ENCODE measurements at regions not wholly inside any gene's neighbourhood (a gene's known extent, or its start where the extent isn't known, plus 50 kb on each side); places are given as distances from the start of the nearest gene placed in this dataset.
"Not testable (repeated sequence)": the region's sequence is repeated elsewhere in the genome, so short reads cannot be mapped to it uniquely, and the experiment has no call there.

DNA sequence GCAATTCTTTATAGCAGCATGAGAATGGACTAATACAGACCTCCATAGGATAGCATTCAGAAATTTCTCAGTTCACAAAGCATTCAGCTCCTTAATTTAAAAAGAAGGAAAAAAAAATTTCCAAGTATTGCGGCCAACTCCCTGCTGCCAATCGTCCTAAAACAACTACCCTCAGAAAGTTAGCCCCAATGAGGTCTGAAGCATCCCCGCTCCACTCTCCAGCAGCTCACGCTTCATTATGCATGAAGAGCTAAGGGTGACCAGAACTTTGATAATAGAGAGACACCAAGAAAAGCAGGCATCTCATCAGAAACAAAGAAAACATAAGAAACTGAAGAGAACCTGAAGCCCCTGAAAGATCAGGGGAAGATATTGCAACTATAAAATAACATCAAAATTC, 172.8 kb upstream of the NUDT4 start:
- DNase-seq (ENCODE audit: low spot score), result no peak

DNA sequence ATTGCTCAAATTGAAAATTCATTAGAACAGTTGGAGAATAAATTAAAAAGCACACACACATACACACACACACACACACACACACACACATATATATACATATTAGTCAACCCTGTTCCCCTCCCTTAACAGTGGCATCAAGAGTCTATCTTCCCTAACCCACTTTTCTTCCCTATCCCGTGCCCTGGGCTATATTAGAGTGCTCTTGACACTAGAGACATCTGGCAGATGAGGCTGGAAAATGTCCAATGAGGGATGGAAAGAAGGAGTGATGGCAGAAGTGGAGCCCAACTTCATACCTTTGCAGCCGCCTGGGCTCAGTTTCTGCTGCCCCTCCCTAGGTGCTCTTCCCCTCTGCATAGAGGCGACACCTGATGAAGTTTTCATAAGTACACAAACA, 172.4 kb upstream of the NUDT4 start:
- no peak for DNase-seq (ENCODE audit: low spot score)

DNA sequence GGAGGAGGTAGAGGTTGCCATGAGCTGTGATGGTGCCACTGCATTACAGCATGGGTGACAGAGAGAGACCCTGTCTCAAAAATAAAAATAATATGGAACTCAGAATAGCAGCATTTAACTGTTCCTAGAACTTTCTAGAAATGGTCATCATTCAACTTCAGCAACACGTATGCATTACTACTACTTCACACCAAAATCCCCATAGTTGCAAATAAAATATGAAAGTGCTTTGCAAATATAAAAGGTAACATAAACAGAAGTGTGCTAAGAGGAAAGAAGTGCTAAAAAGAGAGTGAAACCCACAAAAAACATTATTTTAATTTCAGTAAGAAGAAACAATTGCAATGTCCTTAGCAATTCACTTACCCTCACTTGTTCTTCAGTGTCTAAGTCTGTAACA, 169.7 kb upstream of the NUDT4 start:
- DNase-seq (ENCODE audit: low spot score), result no peak

DNA sequence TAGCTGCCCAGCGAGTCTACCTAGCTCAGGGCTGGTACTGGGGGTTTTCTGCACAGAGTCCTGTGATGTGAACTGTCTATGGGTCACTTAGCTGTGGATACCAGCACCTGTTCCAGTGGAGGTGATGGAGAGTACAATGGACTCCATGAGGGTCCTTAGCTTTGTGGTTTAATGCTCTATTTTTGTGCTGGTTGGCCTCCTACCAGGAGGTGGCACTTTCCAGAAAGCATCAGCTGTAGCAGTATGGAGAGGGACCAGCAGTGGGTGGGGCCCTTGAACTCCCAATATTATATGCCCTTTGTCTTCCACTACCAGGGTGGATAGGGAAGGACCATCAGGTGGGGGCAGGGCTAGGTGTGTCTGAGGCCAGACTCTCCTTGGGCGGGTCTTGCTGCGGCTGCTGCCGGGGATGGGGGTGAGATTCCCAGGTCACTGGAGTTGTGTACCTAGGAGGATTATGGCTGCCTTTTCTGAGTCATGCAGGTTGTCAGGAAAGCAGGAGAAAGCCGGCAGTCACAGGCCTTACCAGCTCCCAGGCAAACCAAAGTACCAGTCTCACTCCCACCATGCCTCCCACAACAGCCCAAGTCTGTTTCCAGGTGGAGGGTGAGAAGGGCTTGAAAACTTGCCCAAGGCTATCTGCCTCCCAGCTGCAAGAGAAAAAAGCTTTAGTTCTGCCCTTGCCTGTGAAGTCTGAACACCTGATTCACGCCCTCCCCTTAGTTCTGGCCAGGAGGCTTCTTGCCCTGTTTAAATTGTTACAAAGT, 163.0 kb upstream of the NUDT4 start:
- peak; percentile 74 for DNase-seq (ENCODE audit: low spot score)

DNA sequence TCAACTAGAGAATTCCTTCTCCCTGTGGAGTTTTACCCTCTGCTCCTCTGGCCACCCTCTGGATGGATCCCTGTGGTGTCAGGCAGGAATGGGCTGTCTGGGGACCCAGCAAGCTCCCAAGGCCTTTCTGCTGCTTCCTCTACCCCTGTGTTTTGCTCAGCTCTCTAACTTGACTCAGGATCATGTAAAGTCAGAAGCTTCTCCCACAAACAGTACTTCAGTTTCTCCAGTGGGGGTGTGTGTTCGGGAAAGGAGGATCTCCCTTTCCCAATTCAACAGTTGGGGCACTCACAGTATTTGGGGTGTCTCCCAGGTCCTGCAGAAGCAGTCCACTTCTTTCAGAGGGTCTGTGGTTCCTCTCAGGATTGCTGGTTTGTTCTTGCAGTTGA, 162.4 kb upstream of the NUDT4 start:
- no peak for DNase-seq (ENCODE audit: low spot score)

DNA sequence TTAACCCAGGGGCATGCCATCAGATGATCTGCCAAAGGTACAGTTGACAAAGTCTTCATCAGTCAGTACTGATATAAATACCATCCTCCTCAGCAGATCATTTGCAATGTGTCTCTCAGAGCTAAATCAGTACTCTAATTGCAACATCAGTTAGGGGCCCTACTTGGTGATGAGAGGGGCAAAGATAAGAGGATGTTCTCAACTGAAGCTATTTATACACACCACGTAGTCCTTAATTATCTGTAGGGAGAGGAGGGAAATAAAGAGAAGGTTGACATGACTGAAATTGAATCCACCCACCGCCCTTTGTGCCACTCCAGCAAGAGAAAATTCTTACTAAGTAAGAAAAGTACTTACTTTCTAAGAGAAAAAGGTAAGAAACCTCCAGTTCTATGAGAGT, 157.8 kb upstream of the NUDT4 start:
- no peak for DNase-seq (ENCODE audit: low spot score)

DNA sequence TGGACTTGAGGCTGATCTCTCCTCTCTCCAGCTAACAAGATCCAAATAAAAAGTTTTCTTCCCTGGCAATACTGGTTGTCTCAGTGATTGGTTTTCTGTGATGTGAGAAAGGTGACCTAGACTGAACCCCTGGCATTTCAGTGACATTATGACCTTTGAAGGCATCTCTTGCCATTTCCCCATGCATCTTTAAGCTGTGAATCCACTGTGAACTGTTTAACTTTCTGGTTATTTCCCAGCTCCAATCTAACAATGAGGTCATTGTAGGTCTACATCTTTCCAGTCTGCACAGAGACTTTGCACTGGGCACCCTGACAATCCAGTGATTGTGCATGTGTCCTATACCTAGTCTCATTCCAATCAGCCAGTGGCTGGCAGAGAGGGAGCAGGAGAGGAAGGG, 155.9 kb upstream of the NUDT4 start:
- DNase-seq (ENCODE audit: low spot score), result no peak

DNA sequence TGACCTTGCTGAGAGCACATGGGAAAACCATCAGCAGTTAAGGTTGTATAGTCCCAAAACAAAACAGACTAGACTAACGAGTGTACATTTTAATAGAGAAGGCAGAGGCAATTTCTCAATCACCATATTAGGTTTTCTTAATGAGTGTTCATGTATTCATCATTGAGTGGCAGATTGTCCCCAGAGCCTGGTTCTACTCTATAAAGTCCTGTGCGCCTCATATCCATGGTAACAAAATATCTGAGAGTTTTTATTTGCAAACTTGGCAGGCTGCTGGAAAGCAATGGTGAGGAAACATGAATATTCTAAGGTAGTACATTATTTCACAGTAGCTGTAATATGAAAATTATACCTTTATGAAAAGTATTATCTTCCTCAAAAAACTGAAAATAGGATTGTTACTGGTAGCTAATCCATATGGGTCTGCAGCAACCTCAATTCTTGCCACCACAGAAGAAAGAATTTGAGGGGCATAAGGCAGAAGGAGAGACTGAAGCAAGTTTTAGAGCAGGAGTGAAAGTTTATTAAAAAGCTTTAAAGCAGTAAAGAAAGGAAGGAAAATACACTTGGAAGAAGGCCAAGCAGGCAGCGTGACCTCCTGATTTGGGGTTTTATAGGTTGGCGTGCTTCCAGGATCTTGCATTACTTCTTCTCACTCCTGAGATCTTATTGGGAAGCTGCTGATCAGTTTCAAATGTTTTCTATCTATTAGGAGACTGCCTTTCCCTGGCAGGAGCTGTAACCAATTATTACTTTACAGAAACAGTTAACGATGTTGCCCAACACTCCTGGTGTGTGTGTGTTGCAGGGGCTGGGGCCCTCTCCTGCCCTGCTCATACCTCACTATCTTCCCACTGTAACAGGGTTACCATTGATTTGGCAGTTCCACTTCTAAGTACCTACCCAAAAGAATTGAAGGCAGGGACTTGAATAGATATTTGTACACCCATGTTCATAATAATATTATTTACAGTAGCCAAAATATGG, 154.0 kb upstream of the NUDT4 start:
- peak; percentile 85 for DNase-seq (ENCODE audit: low spot score)

DNA sequence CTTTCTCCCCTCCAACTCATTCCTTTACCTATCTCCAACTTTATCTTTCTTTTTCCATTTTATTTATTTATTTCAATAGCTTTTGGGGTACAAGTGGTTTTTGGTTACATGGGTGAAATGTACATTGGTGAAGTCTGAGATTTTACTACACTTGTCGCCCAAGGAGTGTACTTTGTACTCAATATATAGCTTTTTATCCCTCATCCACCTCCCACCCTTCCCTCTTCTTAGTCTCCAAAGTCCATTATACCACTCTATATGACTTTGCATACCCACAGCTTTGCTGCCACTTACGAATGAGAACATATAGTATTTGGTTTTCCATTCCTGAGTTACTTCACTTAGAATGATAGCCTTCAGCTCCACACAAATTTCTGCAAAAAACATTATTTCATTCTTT, 152.6 kb upstream of the NUDT4 start:
- DNase-seq (ENCODE audit: low spot score), result no peak

DNA sequence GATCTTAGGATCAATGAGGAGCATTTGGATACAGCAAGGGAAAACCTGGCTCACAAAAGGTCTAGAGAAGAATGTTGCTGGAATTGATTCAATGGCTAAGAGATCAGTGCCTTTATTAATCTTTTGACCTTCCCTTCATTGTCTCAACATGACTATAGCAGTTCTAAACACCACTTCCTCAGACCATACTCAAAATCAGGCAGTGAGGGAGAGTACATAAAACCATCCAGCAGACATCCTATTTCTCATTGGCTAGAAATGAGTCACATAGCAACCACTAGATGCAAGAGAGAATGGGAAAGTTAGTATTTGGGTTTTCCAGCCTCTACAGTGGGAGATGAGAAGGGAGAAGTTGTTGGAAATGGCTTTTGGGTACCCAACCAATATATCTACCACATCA, 151.4 kb upstream of the NUDT4 start:
- DNase-seq (ENCODE audit: low spot score), result no peak

DNA sequence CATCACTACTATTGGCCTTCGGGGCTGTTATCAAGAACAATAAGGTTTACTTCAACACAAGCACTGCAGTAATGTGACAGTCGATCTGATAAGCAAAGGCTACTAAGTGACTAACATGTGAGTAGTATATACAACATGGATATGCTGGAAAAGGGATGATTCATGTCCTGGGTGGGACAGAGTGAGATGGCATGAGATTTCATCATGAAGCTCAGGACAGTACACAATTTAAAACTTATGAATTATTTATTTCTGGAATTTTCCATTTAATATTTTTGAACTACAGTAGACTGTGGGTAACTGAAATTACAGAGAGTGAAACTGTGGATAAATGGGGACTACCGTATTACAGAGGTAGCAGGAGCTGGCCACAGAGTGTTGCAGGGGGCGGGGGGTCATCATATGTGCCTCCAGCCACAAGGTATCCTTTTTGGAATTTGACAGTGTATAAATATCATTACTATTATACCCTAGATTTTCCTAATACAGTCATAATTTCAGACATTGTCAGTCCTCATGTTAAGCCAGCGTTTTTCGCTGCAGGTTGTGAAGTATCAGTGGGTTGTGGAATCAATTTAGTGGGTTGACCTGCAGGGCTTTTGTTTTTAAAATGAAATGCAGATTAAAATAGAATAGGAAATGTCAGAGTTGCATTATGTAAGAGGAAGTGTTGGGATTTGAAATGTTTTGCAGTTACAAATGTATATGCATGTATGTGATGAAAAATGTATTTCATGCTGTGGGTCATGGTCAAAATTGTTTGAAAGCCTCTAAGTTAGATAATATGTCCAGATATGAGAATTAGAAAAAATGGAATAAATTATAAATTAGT, 148.0 kb upstream of the NUDT4 start:
- peak; percentile 62 for DNase-seq (ENCODE audit: low spot score)

DNA sequence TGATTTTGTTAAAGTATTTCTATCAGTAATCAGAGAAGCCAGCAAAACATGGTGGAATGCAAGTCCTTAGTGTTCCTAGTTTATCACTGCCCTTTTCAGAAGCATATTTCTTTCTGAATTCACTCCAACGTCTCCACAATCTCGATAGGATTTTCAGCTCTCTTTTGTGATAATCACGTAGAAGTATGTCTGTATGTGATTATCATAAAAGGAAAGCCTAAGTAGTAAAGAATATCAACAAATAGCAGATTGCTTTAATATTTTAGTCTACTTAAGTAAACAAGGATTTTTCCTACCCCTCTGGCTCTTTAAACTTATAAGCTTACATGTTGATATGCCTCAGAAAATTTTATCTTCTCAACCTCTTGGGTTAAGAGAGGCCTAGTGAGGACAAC, 147.4 kb upstream of the NUDT4 start:
- DNase-seq (ENCODE audit: low spot score), result no peak

DNA sequence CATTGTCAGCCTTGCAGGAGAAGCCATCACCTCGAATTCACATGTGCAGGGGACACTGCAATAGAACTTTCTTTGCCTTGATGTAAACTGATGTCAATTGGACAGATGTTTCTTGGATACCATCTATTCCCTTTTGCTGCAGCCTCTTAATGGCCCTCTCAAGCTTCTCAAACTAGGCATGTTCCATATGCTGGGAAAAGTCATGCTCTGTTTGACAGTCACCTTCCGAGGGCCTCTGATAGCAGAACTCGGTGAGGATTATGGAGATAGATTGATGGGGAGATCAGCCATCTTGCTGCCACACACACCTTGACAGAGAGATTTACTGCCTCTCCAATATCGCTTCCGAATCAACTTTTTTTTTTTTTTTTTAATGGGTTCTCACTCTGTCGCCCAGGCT, 145.8 kb upstream of the NUDT4 start:
- DNase-seq (ENCODE audit: low spot score), result no peak

DNA sequence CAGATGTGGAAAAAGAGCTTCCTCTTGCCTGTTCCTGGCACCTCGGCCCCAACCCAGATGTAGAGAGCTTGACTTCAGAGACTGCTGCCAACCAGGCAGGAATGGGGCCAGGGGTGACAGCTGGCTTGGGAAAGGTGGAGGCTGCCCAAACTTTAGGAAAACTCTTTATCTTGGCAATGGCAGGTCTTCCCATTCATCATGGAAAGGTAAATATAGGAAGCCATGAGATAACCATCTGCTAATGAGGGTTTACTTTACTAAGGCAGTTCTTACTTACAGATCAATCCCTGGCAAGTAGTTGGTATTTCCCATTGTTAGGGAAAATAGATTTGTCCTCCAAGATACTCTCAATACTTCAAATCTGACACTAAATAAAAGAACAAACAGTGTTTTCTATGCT, 143.1 kb upstream of the NUDT4 start:
- DNase-seq (ENCODE audit: low spot score), result peak; percentile 43

DNA sequence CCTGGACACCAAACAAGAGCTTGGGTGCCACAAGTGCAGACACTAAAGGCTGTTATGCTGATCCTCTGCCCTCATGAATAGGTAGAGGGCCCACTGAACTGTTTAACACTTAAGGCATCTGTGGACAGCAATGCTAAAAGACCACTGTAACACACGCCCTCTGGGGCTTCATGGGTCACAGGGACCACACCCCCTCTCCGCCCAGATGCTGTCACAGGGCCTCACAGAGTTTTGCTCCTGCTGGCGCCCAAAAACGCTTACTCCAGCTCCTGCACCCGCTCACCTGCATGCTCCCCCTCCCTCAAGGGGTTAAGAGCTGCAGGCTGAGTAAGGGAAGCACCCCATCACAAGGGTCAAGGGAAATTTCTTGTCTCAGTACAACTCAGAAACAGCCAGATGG, 141.8 kb upstream of the NUDT4 start:
- no peak for DNase-seq (ENCODE audit: low spot score)

DNA sequence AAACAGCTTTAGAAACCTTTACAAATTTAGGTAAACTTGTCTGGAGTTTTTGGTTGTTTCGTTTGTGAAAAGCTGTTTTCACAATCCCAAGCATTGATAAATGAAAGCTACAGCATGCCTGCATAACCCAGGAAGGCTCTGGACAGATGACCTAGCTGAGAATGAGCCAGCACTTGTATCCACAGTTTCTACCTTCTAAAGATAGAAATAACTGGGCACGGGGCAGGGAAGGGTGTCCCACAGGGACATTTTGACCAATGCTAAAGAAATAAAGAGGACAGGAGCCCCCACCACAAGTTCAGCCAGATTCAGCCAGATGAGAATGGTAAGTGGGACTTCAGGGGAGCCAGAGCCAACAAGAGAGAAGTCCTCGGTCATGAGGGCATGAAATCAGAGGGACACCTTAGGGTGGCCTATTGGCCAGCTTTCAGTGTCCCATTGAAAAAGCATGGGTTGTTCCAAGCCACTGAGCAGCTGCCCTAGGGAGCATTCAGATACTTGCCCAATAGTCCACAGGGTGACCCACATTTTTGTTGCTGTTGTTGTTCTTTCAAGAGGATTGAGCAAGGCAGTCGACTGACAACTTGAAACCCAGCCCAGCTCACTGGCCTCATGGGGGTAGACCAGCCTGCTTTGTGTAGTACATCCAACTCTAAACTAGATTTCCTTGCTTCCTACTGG, 140.3 kb upstream of the NUDT4 start:
- no peak for DNase-seq (ENCODE audit: low spot score)

DNA sequence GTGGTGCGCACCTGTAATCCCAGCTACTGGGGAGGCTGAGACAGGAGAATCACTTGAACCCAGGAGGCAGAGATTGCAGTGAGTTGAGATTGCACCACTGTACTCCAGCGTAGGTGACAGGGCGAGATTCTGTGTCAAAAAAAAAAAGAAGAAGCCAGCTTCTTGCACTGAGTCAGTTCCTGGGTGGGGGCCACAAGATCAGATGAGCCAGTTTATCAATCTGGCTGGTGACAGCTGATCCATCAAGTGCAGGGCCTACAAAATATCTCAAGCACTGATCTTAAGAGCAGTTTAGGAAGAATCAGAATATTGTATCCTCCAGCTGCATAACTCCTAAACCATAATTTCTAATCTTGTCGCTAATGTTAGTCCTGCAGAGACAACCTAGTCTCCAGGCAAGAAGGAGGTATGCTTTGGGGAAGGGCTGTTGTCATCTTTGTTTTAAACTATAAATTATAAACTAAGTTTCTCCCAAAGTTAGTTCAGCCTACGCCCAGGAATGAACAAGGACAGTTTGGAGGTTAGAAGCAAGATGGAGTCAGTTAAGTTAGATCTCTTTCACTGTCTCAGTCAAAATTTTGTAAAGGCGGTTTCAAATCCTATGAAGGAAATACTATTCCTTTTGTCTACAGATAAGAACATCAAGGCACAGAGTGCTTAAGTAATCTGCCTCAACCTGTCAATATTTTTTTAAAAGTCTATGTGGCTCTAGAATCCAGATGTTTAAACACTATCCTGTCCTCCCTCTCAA, 139.0 kb upstream of the NUDT4 start:
- not testable (repeated sequence) for DNase-seq (ENCODE audit: low spot score)

DNA sequence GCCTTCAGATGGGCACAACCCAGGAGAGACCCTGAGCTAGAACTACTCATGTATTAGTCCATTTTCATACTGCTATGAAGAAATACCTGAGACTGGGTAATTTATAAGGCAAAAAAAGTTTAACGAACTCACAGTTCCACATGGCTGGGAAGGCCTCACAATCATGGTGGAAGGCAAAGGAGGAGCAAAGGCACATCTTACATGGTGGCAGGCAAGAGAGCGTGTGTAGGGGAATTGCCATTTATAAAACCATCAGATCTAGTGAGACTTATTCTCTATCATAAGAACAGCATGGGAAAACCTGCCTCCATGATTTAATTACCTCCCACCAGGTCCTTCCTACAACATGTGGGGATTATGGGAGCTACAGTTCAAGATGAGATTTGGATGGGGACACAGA, 137.9 kb upstream of the NUDT4 start:
- DNase-seq (ENCODE audit: low spot score), result not testable (repeated sequence)

DNA sequence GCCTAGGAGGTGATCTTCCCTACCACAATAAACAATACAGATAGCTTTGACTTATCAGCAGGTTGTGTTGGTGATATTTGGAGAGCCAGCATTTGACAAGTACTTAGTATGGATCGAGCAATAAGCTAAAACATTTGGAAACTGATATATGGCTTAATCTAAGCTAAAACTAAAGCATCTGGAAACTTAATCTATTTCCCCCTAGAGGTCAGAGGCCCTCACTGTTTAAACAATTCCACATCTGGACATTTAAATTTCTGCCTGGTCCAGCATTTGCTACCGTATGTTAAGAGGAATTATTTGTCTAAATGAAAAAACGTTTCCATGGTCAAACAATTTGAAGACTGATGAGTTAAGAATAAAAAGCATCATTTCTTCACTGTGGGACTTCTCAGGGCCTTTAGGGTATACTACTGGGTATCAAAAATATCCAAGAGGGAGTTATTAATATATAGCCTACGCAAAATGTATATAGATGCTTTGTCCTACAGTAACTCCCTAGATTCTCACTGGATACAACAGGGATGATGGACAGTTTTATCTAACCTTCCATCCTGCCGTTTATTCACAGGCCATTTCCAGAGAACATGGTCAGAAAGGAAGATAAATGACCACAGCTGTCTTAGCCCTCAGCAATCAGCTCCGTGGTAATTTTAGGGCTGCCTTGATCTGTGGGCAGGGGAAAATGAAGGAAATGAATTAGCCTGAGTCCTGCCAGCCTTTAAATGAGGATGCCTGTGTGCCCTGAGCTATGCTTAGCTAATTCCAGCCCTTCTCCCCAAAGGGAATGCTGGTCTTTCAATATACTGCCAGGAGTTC, 135.4 kb upstream of the NUDT4 start:
- DNase-seq (ENCODE audit: low spot score), result no peak

DNA sequence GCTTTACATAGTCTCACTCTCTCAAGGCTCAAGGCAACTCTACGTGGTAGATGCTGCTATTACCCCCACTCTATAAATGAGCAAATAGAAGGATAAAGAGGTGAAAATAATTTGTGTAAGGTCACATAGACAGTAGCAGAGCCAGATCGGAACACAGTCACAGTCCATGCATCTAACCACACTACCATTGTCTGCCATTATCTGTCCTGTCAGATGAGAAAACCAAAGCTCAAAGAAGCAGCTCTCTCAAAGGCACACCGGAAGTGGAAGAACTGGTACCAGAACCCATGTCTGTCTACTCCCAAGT, 134.4 kb upstream of the NUDT4 start:
- no peak for DNase-seq (ENCODE audit: low spot score)

Measured in HT-29 (cell line).